HEK293 (cell line): ENCODE measurements at regions not wholly inside any gene's neighbourhood (a gene's known extent, or its start where the extent isn't known, plus 50 kb on each side); places are given as distances from the start of the nearest gene placed in this dataset.

Source experiments
- CTCF ChIP-seq: fragments of 450-650 bp; formaldehyde crosslinking; IDR thresholded peaks from 2 replicates; pipeline ENCODE4 v1.5.1; 2016; ENCODE audit warnings: missing biosample characterization, missing genetic modification characterization
- ZBTB17 ChIP-seq: fragments of 450-650 bp; formaldehyde crosslinking; IDR thresholded peaks from 2 replicates; pipeline ENCODE4 v1.5.1; 2016; ENCODE audit warnings: missing biosample characterization, missing genetic modification characterization
- ZNF174 ChIP-seq: fragments of 450-650 bp; formaldehyde crosslinking; IDR thresholded peaks from 2 replicates; pipeline ENCODE4 v1.5.0; 2017; ENCODE audit warnings: missing biosample characterization, mild to moderate bottlenecking, missing genetic modification characterization
- ZNF274 ChIP-seq, 2 experiments: fragments of 200-500 bp in 1 of 2; fragments of 450-650 bp in 1 of 2; sonication (Bioruptor generic) in 1 of 2; formaldehyde crosslinking in 1 of 2; IDR thresholded peaks; 2 replicates each; pipeline versions ENCODE4 v1.5.1 to v1.6.1; 2014 to 2016; ENCODE audit warnings: borderline replicate concordance in 1 of 2, inconsistent platforms in 1 of 2, low read length in 1 of 2, missing biosample characterization in 1 of 2, missing genetic modification characterization in 1 of 2

GRCh38 chr15:61364871-61365270 lies 135.8 kb upstream of the RORA start:
- TF ChIP-seq ZNF174 (tag by site-specific recombination) (no peak), CTCF (tag by site-specific recombination) (no peak), ZBTB17 (tag by site-specific recombination) (no peak), ZNF274 (IDR thresholded peaks at IDR 0.05; ENCODE audit: low read length) (no peak), ZNF274 (tag by site-specific recombination; IDR thresholded peaks at IDR 0.05; ENCODE audit: borderline replicate concordance) (no peak)
